NCI-H446 (cell line): ENCODE measurements at regions not wholly inside any gene's neighbourhood (a gene's known extent, or its start where the extent isn't known, plus 50 kb on each side); places are given as distances from the start of the nearest gene placed in this dataset.
"Not testable (repeated sequence)": the region's sequence is repeated elsewhere in the genome, so short reads cannot be mapped to it uniquely, and the experiment has no call there.

Source experiments
- DNase-seq, 2 experiments: peaks; one replicate each; lab custom pipeline; 2025; lab: John Stamatoyannopoulos, UW

- DNase-seq, result not testable (repeated sequence)
Measured at GRCh38 chr7:150107283-150107682, 215.9 kb upstream of the LRRC61 start.

GRCh38 chr7:150110375-150110820 lies 212.8 kb upstream of the LRRC61 start:
- DNase-seq, result not testable (repeated sequence)

DNA sequence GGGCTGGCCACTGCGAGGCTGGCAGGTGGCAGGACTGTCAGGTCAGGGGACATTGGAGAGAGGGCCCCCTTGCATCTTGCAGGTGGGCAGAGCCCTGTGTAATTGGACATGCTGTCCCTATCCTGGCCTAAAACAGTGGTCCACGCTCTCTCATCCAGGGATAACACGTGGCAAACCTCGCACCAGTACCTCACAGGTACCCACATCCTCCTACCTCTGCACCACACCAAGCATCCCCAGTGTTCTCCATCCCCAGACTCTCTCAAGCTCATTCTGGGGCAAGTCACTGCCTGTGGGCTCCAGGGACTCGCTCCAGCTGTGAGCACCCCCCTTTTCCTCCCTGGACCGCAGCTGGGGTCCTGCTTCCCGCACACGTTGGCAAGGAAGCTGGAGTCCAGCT lies 212.3 kb upstream of the LRRC61 start:
- not testable (repeated sequence) for DNase-seq

GRCh38 chr7:150111373-150112139 lies 211.6 kb upstream of the LRRC61 start:
- DNase-seq, result not testable (repeated sequence)

DNA sequence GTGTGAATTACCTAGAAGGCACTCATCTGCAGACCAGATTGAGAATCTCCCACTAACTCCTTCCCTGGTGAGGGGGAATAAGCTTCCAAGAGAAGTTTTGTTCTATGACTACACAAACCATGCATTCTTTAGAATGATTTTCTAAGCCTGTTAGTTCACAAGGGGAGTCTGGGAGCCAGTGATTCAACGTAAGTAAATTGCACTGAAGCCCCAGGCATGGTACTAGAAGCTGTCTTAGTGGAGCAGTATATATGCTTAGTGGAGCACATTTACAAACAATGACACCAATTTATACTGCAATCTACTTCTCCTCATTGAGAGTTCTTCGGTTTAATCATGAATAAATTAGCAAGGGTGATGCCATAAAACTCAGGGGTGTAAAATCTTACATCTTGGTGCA lies 209.9 kb upstream of the LRRC61 start:
- not testable (repeated sequence) for DNase-seq

DNA sequence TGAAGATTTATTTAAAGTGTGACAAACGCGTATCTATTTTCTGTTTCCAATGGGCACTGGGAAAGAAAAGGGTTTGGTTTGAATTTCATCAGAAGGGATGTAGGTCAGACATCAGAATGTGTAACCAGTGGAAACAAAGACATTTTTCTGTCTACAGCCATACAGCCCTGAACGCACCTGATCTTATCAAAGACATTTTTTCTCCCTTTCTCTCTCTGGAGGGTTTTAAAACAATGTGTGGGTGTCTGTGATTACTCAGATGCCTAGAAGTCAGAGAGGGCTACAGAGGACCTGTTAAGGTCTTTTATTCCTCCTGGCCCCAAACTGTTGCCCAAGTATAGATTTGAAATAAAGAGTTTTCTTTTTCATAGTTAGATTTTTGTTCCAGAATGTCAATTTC lies 208.6 kb upstream of the LRRC61 start:
- not testable (repeated sequence) for DNase-seq

GRCh38 chr7:150119966-150120365 lies 203.2 kb upstream of the LRRC61 start:
- DNase-seq, result not testable (repeated sequence)

GRCh38 chr7:150125831-150126230 lies 197.3 kb upstream of the LRRC61 start:
- not testable (repeated sequence) for DNase-seq

DNA sequence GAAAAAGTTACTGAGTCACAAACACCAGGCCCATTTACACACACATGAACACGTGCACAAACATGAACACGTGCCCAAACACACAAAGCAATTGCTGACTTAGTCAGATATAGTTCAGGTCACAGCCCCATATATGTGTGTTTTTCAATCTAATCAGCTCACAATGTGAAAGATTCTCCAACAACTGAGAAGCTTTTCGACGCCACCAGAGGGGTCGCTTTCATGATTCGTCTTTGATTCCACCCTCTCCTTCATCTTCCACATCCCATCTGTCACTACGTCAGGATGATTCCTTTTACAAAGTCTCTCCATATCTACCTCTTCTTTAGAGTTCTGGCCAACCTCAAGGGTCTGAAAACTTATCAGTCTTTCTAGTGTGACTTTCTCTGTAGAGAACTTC lies 188.7 kb upstream of the LRRC61 start:
- DNase-seq, result not testable (repeated sequence)

- DNase-seq, result not testable (repeated sequence)
Measured at GRCh38 chr7:150135620-150136190, 187.4 kb upstream of the LRRC61 start.

DNA sequence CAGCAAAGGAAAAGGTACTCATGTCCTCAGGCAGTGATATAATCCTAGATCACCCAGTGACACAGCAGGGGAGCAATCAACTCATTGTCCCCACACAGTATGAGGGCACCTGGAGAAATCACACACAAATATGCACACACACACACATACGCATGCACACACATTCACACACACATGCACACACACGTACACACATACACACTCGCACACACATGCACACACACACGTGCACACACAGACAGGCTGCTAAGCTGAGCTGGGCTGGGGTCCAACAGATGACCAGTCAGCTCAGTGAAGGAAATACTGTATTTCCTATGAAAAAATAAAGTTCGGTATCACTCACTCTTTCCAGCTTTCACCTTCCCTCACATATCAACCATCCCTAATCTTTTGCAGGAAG lies 183.3 kb upstream of the LRRC61 start:
- not testable (repeated sequence) for DNase-seq

- peak in 1 of 2 experiments; percentile 62 for DNase-seq
Measured at GRCh38 chr7:150141525-150142345, 181.4 kb upstream of the LRRC61 start.

DNA sequence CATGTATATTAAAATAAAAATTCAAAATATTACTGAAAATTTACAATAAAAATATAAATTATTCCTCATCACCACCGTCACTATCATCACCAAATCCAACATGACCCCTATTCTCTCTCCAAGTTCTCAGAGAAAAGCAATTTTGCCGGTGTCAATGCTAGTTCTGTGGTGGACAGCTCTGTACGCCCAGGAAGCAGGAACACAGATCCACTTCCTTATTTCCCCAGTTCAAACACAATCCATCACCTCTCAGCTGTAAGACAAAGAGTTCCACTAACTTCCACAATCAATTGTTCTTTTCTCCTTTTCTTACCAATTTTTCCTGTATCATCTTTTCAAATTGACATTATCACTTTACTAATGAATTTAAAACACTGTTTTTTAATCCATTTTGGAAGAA lies 177.0 kb upstream of the LRRC61 start:
- not testable (repeated sequence) for DNase-seq

- DNase-seq, result not testable (repeated sequence)
Measured at GRCh38 chr7:150147524-150147923, 175.6 kb upstream of the LRRC61 start.

GRCh38 chr7:150156015-150156414 lies 167.1 kb upstream of the LRRC61 start:
- DNase-seq, result not testable (repeated sequence)

GRCh38 chr7:150158696-150159095 lies 164.5 kb upstream of the LRRC61 start:
- DNase-seq, result not testable (repeated sequence)

GRCh38 chr7:150169515-150169914 lies 153.6 kb upstream of the LRRC61 start:
- DNase-seq, result not testable (repeated sequence)

DNA sequence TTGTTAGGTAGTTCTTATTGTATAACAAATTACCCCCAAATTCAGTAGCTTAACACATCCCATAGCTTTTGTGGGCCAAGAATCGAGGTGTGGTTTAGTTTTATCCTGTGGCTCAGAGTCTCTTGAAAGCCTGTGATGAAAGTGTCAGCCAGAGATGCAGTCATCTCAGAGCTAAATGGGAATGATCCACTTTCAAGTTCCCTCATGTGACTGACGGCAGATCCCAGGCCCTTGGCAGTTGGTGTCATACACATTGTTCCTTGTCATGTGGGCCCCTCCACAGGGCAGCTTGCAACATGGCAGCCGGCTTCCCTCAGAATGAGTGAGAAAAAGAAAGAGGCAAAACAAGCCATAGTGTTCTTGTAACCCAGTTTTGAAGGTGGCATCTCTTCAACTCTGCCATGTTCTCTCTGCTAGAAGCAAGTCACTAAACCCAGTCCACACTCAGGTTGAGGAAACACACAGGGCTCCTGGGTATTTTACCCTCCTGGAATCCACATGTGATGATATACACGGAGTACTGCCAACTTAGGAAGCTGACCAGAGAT lies 153.1 kb upstream of the LRRC61 start:
- DNase-seq, result not testable (repeated sequence)

- DNase-seq, result not testable (repeated sequence)
Measured at GRCh38 chr7:150183602-150184001, 139.6 kb upstream of the LRRC61 start.

DNA sequence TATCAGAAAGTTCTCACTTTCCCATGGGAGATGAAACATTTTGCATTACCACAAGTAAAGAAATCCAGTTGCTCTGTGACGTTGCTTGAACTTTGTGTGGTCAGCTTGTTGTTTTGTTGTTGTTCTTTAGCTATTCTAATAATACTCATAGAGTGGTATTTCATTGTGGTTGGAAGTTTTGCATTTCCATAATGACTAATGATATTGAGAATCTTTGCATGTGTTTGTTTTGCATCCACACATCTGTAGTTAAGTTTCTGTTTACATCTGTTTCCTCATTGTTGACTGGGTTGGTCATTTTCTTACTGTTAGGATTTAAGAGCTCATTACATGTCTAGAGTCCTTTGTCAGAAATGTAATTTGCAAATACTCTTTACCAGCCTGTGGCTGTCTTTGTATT lies 133.2 kb upstream of the LRRC61 start:
- not testable (repeated sequence) for DNase-seq

- not testable (repeated sequence) for DNase-seq
Measured at GRCh38 chr7:150192541-150192940, 130.6 kb upstream of the LRRC61 start.

DNA sequence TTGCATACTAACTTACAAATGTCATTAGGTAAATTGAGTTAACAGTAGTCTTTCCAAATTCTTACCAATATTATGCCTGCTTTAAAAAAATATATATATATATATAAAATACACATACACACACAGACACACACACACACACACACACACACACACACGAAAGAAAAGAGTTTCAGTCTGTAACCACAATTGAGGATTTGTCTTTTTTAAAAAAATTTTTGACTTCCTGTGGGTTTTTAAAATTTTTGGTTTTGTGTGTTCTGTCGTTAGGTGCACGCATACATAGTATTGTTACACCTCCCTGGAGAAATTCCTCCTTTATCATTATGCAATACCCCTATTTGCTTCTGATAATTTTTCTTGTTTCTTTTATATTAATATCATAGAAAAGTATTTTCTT lies 129.3 kb upstream of the LRRC61 start:
- DNase-seq, result not testable (repeated sequence)
